ENCODE measurements at regions not wholly inside any gene's neighbourhood (a gene's known extent, or its start where the extent isn't known, plus 50 kb on each side); places are given as distances from the start of the nearest gene placed in this dataset.
A peak's percentile ranks its signal among the peaks of the same experiment; 100 is the strongest.
"Not testable (repeated sequence)": the region's sequence is repeated elsewhere in the genome, so short reads cannot be mapped to it uniquely, and the experiment has no call there.

GRCh38 chr18:34280000-34280399 is 55.3 kb upstream of the NOL4 start:
- no peak for DNase-seq

GRCh38 chr18:34280653-34281052 is 55.9 kb upstream of the NOL4 start:
- no peak for DNase-seq

- no peak for DNase-seq
Measured at GRCh38 chr18:34281290-34281689, 56.6 kb upstream of the NOL4 start.

GRCh38 chr18:34281722-34282121 is 57.0 kb upstream of the NOL4 start:
- DNase-seq = no peak

- no peak for DNase-seq
Measured at GRCh38 chr18:34283506-34283905, 58.8 kb upstream of the NOL4 start.

GRCh38 chr18:34287825-34288224 is 63.1 kb upstream of the NOL4 start:
- no peak for DNase-seq

GRCh38 chr18:34292594-34292993 is 67.9 kb upstream of the NOL4 start:
- no peak for DNase-seq

- no peak for DNase-seq
Measured at GRCh38 chr18:34297287-34297686, 72.6 kb upstream of the NOL4 start.

GRCh38 chr18:34299828-34300227 is 75.1 kb upstream of the NOL4 start:
- no peak for DNase-seq

GRCh38 chr18:34311468-34311867 is 86.8 kb upstream of the NOL4 start:
- no peak for DNase-seq

GRCh38 chr18:34314847-34315246 is 90.1 kb upstream of the NOL4 start:
- DNase-seq = no peak

- no peak for DNase-seq
Measured at GRCh38 chr18:34315591-34316352, 91.1 kb upstream of the NOL4 start.

GRCh38 chr18:34320267-34320666 is 95.6 kb upstream of the NOL4 start:
- DNase-seq = no peak

GRCh38 chr18:34321066-34321465 is 96.4 kb upstream of the NOL4 start:
- DNase-seq = no peak

GRCh38 chr18:34322365-34323289 is 97.9 kb upstream of the NOL4 start:
- peak; percentile 16 to 55 for DNase-seq

- DNase-seq = no peak
Measured at GRCh38 chr18:34329840-34330239, 105.1 kb upstream of the NOL4 start.

- DNase-seq = no peak
Measured at GRCh38 chr18:34330308-34330707, 105.6 kb upstream of the NOL4 start.

GRCh38 chr18:34330907-34331306 is 106.2 kb upstream of the NOL4 start:
- not testable (repeated sequence) for DNase-seq

- DNase-seq = not testable (repeated sequence)
Measured at GRCh38 chr18:34331343-34331742, 106.6 kb upstream of the NOL4 start.

- no peak for DNase-seq
Measured at GRCh38 chr18:34339155-34339554, 114.4 kb upstream of the NOL4 start.

- peak in 1 of 2 experiments; percentile 66 for DNase-seq
Measured at GRCh38 chr18:34342960-34343359, 118.2 kb upstream of the NOL4 start.

- no peak for DNase-seq
Measured at GRCh38 chr18:34345738-34346137, 121.0 kb upstream of the NOL4 start.

- no peak for DNase-seq
Measured at GRCh38 chr18:34350778-34351177, 126.1 kb upstream of the NOL4 start.
